HG03039 (cell line): ENCODE measurements at regions not wholly inside any gene's neighbourhood (a gene's known extent, or its start where the extent isn't known, plus 50 kb on each side); places are given as distances from the start of the nearest gene placed in this dataset.
"Not testable (repeated sequence)": the region's sequence is repeated elsewhere in the genome, so short reads cannot be mapped to it uniquely, and the experiment has no call there.

Source experiments
- ATAC-seq: cut with Tn5 transposase; IDR thresholded peaks from one replicate; pipeline ENCODE4 v1.9.1; 2021; ENCODE audit warnings: mild to moderate bottlenecking, moderate library complexity; ENCODE audit not compliant: unreplicated experiment

DNA sequence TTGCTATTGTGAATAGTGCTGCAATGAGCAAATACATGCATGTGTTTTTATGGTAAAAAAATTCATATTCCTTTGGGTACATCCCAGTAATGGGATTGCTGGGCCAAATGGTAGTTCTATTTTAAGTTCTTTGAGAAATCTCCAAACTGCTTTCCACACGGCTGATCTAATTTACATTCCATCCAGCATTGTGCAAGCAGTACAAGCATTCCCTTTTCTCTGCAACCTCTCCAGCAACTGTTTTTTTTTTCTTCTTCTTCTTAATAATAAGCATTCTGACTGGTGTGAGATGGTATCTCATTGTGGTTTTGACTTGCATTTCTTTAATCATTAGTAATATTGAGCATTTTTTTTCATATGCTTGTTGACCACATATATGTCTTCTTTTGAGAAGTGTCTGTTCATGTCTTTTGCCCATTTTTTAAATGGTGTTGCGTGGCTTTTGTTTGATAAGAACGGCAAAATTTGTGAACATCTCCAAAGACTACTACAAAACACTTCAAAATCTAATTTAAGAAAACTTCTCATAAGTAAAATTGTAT, 136.1 kb upstream of the MYO3A start:
- ATAC-seq: no peak

DNA sequence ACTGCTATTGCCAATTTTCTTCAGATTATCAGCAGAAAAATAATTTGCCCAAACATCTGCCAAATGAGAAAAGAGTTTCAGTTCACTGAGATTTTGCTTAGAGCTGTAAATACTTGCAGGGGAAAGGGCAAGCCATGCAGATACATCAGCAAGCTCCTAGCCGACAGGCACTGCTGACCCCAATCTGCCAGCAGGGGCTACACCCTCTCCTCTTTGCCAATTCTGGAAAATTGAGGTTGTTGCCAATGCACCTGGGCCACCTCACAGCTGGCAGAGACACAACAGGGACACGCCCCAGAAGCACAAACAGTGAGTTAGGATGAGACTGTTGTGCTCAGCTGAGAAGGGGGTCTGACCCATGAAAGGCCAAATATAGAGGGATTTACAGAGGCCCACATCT, 129.5 kb upstream of the MYO3A start:
- ATAC-seq: no peak

- ATAC-seq: no peak
Observed at GRCh38 chr10:25805986-25806385, 128.0 kb upstream of the MYO3A start.

GRCh38 chr10:25808372-25808771, 125.7 kb upstream of the MYO3A start:
- no peak for ATAC-seq

DNA sequence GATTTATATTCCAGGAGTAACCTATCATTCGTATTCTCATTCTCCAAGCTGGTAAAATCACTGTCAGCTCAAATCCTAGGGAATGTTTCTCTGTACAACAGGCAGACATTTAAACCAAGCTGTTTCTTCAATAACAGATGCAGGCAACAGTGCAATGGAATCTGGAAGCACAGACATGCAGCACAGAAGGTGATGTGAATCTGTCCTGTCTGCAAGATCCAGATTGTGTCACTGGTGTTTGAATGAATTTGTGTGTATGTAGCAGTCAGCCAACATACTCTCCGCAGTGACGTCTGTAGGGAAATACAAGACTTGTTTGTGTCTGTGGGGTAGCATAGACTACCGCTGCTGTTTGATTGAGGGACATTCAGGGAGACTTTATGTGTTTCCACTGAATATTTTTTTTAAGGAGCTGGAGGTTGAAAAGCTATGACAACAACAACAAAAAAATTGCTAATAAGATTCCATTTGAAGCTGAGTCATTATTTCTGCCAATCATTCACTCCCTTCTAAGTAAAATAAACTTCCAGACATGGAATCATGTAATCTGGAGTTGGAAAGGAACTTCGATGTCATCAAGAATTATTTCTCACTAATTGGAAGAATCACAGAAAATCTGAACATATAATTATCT, 122.9 kb upstream of the MYO3A start:
- ATAC-seq: no peak

DNA sequence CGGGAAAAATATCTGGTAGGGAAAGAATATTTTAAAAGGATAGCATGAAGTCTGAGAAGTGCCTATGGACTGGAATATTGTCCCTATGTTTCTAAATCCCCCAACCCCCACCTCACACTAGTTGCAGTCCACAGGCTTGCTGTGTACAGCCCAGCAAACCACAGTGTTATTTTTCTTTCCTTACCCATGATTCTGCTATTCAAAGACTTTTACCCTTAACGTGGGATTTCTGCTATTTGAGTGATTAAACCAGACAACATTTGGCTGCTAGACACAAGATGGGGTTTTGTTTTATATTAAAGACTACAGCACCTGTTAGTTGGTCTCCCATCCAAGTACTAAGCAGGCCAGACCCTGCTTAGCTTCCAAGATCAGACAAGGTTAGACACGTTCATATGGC, 120.5 kb upstream of the MYO3A start:
- ATAC-seq: no peak

- no peak for ATAC-seq
Observed at GRCh38 chr10:25815236-25815635, 118.8 kb upstream of the MYO3A start.

DNA sequence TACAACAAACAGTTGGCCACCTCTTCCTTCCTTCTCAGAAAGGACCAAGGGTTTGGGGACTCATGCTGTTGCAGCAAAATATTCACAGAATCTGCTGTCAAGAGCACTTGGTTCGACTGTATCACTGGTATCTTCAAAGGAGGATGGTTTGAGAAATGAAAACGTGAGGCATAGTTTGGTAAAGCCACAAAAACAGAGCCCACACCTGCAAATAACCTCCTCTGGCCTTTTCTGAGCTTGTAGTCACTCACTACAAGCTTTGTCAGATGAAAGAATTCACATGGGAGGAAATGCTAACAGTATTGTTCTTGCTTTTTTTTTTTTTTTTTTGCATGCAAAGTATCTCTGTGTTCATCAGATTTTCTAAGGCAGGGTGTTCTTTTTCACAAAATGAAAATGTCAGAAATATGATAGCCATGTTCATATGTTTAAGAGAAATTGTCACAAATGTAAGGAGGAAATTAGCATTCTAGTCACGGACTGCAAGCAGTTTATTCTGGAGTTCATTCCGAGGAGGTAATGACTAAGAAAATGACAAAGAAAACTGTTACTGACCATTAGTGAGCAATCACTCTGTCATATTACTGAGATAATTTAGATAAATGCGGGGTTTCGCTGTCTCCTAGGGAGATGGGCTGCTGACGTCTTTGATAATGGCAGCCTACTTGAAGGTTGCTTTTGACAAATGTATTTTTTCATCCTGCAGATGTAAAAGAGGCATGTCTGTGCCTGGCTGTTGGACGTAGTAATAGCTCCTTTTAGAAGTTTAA, 117.8 kb upstream of the MYO3A start:
- no peak for ATAC-seq

DNA sequence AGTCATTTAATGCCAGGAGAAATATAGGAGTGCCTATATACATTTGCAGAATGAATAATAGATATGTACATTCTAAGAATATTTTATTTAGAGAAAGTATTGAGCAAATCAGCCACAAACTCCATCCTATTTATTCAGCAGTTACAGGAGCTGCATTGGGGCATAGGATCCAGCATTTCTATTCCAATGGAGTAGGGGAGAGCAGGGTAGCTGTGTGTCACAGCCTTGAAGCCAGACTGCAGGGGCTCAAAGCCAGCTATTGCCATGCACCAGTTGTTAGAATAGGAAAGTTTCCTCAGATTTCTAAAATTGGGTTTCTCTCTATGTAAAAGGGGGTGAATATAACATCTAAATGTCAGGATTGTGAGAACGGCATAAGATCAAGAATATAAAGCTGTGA, 116.8 kb upstream of the MYO3A start:
- ATAC-seq: no peak

DNA sequence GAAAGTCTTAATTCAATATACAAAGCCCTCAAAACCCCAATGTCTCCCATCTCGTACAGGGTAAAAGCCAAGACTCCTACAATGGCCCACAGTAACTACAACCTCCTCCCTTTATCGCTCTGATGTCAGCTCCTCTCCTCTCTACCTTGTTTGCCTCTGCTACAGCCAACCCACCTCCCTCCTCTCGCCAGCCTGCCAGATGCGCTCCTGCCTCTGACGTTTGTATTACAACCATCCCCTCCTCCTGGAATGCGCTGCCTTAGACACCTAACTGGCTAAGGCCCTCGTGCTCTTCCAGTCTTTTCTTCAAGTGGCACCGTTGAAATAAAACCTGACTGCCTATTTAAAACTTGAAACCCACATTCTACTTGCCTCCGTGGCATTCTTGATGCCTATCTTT, 115.3 kb upstream of the MYO3A start:
- no peak for ATAC-seq

GRCh38 chr10:25820472-25820871, 113.6 kb upstream of the MYO3A start:
- no peak for ATAC-seq

- ATAC-seq: no peak
Observed at GRCh38 chr10:25820874-25821273, 113.2 kb upstream of the MYO3A start.

DNA sequence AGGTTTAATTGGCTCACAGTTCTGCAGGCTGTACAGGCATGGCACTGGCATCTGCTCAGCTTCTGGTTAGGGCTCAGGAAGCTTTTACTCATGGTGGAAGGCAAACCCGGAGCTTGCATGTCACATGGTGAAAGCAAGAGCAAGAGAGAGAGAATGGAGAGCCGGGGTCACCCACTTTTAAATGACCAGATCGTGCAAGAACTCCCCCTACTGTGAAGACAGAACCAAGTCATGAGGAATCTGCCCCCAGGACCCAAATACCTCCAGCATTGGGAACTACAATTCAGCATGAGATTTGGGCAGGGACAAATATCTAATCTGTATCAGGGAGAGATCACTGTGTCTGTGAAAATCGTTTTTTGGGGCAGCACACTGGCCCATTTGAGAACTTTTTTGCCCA, 110.0 kb upstream of the MYO3A start:
- ATAC-seq: no peak

- no peak for ATAC-seq
Observed at GRCh38 chr10:25828475-25828874, 105.6 kb upstream of the MYO3A start.

GRCh38 chr10:25831080-25831479, 102.9 kb upstream of the MYO3A start:
- no peak for ATAC-seq

- no peak for ATAC-seq
Observed at GRCh38 chr10:25839683-25840082, 94.3 kb upstream of the MYO3A start.

DNA sequence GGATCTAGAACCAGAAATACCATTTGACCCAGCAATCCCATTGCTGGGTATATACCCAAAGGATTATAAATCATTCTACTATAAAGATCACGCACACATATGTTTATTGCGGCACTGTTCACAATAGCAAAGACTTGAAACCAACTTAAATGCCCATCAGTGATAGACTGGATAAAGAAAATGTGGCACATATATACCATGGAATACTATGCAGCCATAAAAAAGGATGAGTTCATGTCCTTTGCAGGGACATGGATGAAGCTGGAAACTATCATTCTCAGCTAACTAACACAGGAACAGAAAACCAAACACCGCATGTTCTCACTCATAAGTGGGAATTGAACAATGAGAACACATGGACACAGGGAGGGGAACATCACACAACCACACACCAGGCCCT, 93.2 kb upstream of the MYO3A start:
- ATAC-seq: not testable (repeated sequence)

DNA sequence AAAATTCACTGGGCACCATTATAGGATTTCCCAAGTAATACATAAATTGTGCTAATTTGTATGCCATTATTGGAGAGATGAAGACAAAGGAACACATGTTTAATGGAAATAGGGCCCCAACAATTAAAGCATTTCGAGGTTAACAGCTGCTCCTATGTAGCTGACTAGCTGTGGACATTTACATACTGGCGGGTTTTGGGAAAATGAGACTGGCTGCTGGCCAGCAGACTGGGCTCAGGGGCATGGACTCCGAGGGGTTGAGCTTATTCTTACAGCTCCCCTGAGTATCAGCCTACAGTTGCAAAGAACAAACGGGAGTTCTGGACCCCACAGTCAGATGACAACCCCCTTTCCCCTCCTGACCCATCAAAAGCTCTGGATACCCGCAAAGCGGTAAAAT, 91.9 kb upstream of the MYO3A start:
- no peak for ATAC-seq

GRCh38 chr10:25843551-25844170, 90.4 kb upstream of the MYO3A start:
- no peak for ATAC-seq

DNA sequence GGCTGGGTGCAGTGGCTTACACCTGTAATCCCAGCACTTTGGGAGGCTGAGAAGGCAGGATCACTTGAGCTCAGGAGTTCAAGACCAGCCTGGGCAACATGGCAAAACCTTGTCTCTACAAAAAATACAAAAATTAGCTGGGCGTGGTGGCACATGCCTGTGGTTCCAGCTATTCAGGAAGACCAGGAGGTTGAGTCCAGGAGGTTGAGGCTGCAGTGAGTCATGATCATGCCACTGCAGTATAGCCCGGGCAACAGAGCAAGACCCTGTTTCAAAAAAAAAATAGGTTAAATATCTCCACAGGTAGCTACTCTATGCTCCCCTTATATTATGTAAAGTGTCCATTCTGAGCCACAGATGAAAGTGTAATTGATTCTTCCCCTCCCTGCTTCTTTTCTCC, 89.3 kb upstream of the MYO3A start:
- ATAC-seq: not testable (repeated sequence)

- ATAC-seq: no peak
Observed at GRCh38 chr10:25849268-25849667, 84.8 kb upstream of the MYO3A start.

DNA sequence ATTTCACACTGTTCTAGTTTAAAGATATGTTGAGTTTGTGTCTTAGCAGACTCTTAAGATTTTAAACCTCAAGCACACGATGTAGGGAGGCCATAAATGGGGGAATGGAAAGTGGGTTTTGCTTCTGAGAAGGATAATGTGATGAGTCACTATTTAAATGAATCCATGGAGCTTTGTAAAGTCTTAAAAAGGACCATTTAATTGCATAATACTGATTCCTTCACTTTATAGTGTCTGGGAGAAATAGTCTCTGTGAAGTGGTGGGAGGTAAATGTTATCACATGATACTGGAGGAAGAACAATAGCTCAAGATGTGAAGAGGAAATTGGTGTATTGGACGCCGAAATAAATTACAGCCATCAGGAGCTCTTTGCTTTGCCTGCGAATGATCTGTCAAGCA, 84.0 kb upstream of the MYO3A start:
- no peak for ATAC-seq
